Peyer's patch (tissue), 4 donors: ENCODE measurements at regions not wholly inside any gene's neighbourhood (a gene's known extent, or its start where the extent isn't known, plus 50 kb on each side); places are given as distances from the start of the nearest gene placed in this dataset.
"Not testable (repeated sequence)": the region's sequence is repeated elsewhere in the genome, so short reads cannot be mapped to it uniquely, and the experiment has no call there.

Experiments
- DNase-seq, 3 donors: peaks; one replicate each; pipeline ENCODE4 v3.0.0-alpha.2; 2017 to 2019
- H3K27ac ChIP-seq, 4 donors: fragments of 200-600 bp; sonication (generic); one replicate each; pipeline ENCODE4 v1.5.1; 2016 to 2019
- H3K27me3 ChIP-seq, 2 donors: fragments of 200-600 bp; sonication (generic); one replicate each; pipeline ENCODE4 v1.5.1; 2019
- H3K36me3 ChIP-seq, 3 donors: fragments of 200-600 bp; sonication (generic); one replicate each; pipeline ENCODE4 v1.5.1; 2016 to 2019
- H3K4me1 ChIP-seq, 4 donors: fragments of 200-600 bp; sonication (generic); one replicate each; pipeline ENCODE4 v1.5.1; 2016 to 2019
- H3K4me3 ChIP-seq, 4 donors: fragments of 200-600 bp; sonication (generic); 1 replicate in 3 of 4; 2 replicates in 1 of 4; pipeline ENCODE4 v1.5.1; 2016 to 2019; ENCODE audit warnings: mild to moderate bottlenecking in 1 of 4
- H3K9me3 ChIP-seq, 4 donors: fragments of 200-600 bp; sonication (generic); one replicate each; pipeline ENCODE4 v1.5.1; 2016 to 2019; ENCODE audit warnings: mild to moderate bottlenecking in 1 of 4
- CTCF ChIP-seq, 6 experiments: fragments of 450-650 bp in 4 of 6; fragments of 200-600 bp in 2 of 6; sonication (generic) in 1 of 6; IDR thresholded peaks; one replicate each; pipeline ENCODE4 v1.5.1; 2017 to 2019; ENCODE audit warnings: antibody characterized with exemption in 6 of 6, mild to moderate bottlenecking in 3 of 6, moderate library complexity in 1 of 6
- POLR2A ChIP-seq, 2 donors: fragments of 450-650 bp; IDR thresholded peaks; one replicate each; pipeline ENCODE4 v1.5.1; 2017; ENCODE audit warnings: antibody characterized with exemption in 2 of 2, mild to moderate bottlenecking in 2 of 2, moderate library complexity in 2 of 2

GRCh38 chr21:41612674-41613532, 104.9 kb upstream of the TMPRSS2 start:
- H3K9me3 ChIP-seq: no peaks in the 10 kb centered on the region
- TF ChIP-seq CTCF (IDR thresholded peaks at IDR 0.05): peak in 4 of 6 experiments; percentile 49 to 71 (median 64)
- no peak for TF ChIP-seq POLR2A (IDR thresholded peaks at IDR 0.05)
- H3K4me1 ChIP-seq: peaks cover 0 to 14% (median 2%) of the 10 kb centered on the region in 4 donors
- no peaks in the 10 kb centered on the region for H3K36me3 ChIP-seq
- H3K4me3 ChIP-seq: no peak overlapping the region
- no peaks in the 10 kb centered on the region for H3K27me3 ChIP-seq
- no peak overlapping the region for H3K27ac ChIP-seq
- DNase-seq: peak in 2 of 3 donors; percentile 66 to 68

GRCh38 chr21:41611966-41612606, 104.1 kb upstream of the TMPRSS2 start:
- no peaks in the 10 kb centered on the region for H3K36me3 ChIP-seq
- H3K9me3 ChIP-seq: no peaks in the 10 kb centered on the region
- no peak overlapping the region for H3K27ac ChIP-seq
- TF ChIP-seq CTCF (IDR thresholded peaks at IDR 0.05) (peak in 3 of 6 experiments; percentile 50 to 69 (median 67)), POLR2A (IDR thresholded peaks at IDR 0.05) (no peak)
- H3K27me3 ChIP-seq: no peaks in the 10 kb centered on the region
- DNase-seq: peak in 2 of 3 donors; percentile 74 to 75
- peaks cover 0 to 14% (median 2%) of the 10 kb centered on the region in 4 donors for H3K4me1 ChIP-seq
- H3K4me3 ChIP-seq: no peak overlapping the region

- no peak for TF ChIP-seq POLR2A (IDR thresholded peaks at IDR 0.05)
These were observed 103.5 kb upstream of the TMPRSS2 start for GRCh38 chr21:41611441-41611840.

GRCh38 chr21:41610840-41611115, 102.8 kb upstream of the TMPRSS2 start:
- H3K27me3 ChIP-seq, H3K4me3 ChIP-seq, DNase-seq, H3K9me3 ChIP-seq, H3K36me3 ChIP-seq, H3K27ac ChIP-seq: not testable (repeated sequence)
- H3K4me1 ChIP-seq: peaks cover 0 to 14% (median 2%) of the 10 kb centered on the region in 4 donors

More at GRCh38 chr21:41611441-41611840, 103.5 kb upstream of the TMPRSS2 start:
- peaks cover 0 to 14% (median 2%) of the 10 kb centered on the region in 4 donors for H3K4me1 ChIP-seq
- no peaks in the 10 kb centered on the region for H3K9me3 ChIP-seq
- no peaks in the 10 kb centered on the region for H3K27me3 ChIP-seq
- H3K36me3 ChIP-seq: no peaks in the 10 kb centered on the region
- no peak overlapping the region for H3K4me3 ChIP-seq
- no peak overlapping the region for H3K27ac ChIP-seq
- DNase-seq: no peak

- TF ChIP-seq POLR2A (IDR thresholded peaks at IDR 0.05) (no peak), CTCF (IDR thresholded peaks at IDR 0.05) (peak; percentile 16 to 87 (median 68))
- peaks cover 0 to 14% (median 2%) of the 10 kb centered on the region in 4 donors for H3K4me1 ChIP-seq
- no peaks in the 10 kb centered on the region for H3K36me3 ChIP-seq
- H3K9me3 ChIP-seq: no peaks in the 10 kb centered on the region
- H3K27me3 ChIP-seq: no peaks in the 10 kb centered on the region
- no peak overlapping the region for H3K4me3 ChIP-seq
- H3K27ac ChIP-seq: no peak overlapping the region
- peak in 2 of 3 donors; percentile 71 to 80 for DNase-seq
These were observed 102.3 kb upstream of the TMPRSS2 start for GRCh38 chr21:41610042-41610839.

- Histone ChIP-seq H3K9me3 (no peaks in the 10 kb centered on the region), H3K4me3 (no peak overlapping the region), H3K36me3 (no peaks in the 10 kb centered on the region), H3K27me3 (no peaks in the 10 kb centered on the region), H3K27ac (no peak overlapping the region), H3K4me1 (peaks cover 0 to 13% (median 0%) of the 10 kb centered on the region in 4 donors)
- TF ChIP-seq POLR2A (IDR thresholded peaks at IDR 0.05) (no peak), CTCF (IDR thresholded peaks at IDR 0.05) (no peak)
- peak in 1 of 3 donors; percentile 37 for DNase-seq
These were observed 98.7 kb upstream of the TMPRSS2 start for GRCh38 chr21:41606706-41607105.
